GM12872 (cell line): ENCODE measurements at regions not wholly inside any gene's neighbourhood (a gene's known extent, or its start where the extent isn't known, plus 50 kb on each side); places are given as distances from the start of the nearest gene placed in this dataset.

Experiments used
- CTCF ChIP-seq: IDR thresholded peaks from 3 replicates; pipeline ENCODE4 v1.5.1; 2011; ENCODE audit warnings: low read depth, mild to moderate bottlenecking, low read length, moderate library complexity; ENCODE audit not compliant: insufficient read depth

GRCh38 chr1:5659606-5660005, 332.6 kb downstream of the NPHP4 start:
- TF ChIP-seq CTCF, result no peak

GRCh38 chr1:5658340-5659316, 333.6 kb downstream of the NPHP4 start:
- TF ChIP-seq CTCF, result no peak

- no peak for TF ChIP-seq CTCF
Measured at GRCh38 chr1:5651964-5652821, 340.0 kb downstream of the NPHP4 start.

- TF ChIP-seq CTCF, result no peak
Measured at GRCh38 chr1:5651473-5651872, 340.8 kb downstream of the NPHP4 start.

GRCh38 chr1:5651027-5651410, 341.2 kb downstream of the NPHP4 start:
- no peak for TF ChIP-seq CTCF

- no peak for TF ChIP-seq CTCF
Measured at GRCh38 chr1:5650283-5651026, 341.8 kb downstream of the NPHP4 start.
